Upper lobe of right lung (tissue), 1 donor: ENCODE measurements at regions not wholly inside any gene's neighbourhood (a gene's known extent, or its start where the extent isn't known, plus 50 kb on each side); places are given as distances from the start of the nearest gene placed in this dataset.
"Not testable (repeated sequence)": the region's sequence is repeated elsewhere in the genome, so short reads cannot be mapped to it uniquely, and the experiment has no call there.

Experiments used
- ATAC-seq: fragments of 200-7000 bp; cut with Tn5 transposase; one replicate; pipeline ENCODE4 v1.9.1; 2020; ENCODE audit warnings: mild to moderate bottlenecking, moderate library complexity
- DNase-seq: peaks from one replicate; pipeline ENCODE4 v3.0.0-alpha.2; 2020
- H3K27ac ChIP-seq: fragments of 200-600 bp; one replicate; pipeline ENCODE4 v1.8.0; 2022
- H3K27me3 ChIP-seq: fragments of 200-600 bp; one replicate; pipeline ENCODE4 v1.8.0; 2022; ENCODE audit warnings: mild to moderate bottlenecking
- H3K36me3 ChIP-seq: fragments of 200-600 bp; one replicate; pipeline ENCODE4 v1.8.0; 2022
- H3K4me1 ChIP-seq: fragments of 200-600 bp; one replicate; pipeline ENCODE4 v1.8.0; 2022
- H3K4me3 ChIP-seq: fragments of 200-600 bp; one replicate; pipeline ENCODE4 v1.8.0; 2022; ENCODE audit warnings: mild to moderate bottlenecking
- H3K9me3 ChIP-seq: fragments of 200-600 bp; one replicate; pipeline ENCODE4 v1.8.0; 2022
- intact Hi-C: fragments of 100-400 bp; cut with DNase I; formaldehyde crosslinking; loops from one replicate; pipeline ENCODE4 v1.11.0; 2022
- TF ChIP-seq, protein P1 (sequence below): fragments of 200-600 bp; IDR thresholded peaks from one replicate; pipeline ENCODE4 v1.8.0; 2022; ENCODE audit warnings: antibody characterized with exemption
- donor health status: DM: no; HTN: yes; CAD: no; lungs with severe emphysema.

DNA sequence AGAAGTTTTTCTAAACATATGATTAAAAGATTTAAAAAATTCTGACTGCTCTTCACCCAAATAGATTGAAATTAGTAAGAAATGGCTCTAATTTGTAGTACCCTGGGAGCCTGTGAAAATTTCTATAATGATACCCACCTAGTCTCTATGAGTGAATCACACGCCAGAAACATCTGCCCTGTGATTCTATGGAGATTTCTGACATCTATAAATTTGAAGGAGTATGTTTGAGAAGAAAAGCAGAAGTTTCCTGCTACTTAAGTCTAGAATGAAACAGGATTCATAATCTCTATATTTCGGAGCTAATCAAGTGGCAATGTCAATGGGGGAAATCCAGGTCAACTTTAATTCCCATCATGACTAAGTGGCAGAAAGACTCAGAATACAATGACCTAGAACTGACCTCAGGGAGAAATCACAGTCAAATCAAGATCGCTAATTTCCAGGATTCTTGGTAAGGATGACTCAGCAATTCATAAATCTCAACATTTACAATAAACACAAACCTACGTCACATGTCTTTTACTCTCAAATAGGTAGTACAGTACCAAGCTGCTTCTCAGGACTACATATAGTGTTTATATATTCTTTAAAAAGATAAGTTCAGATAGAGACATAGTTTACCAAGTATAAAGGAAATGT, 186.2 kb upstream of the TNFAIP3 start:
- Histone ChIP-seq H3K27me3 (no peaks in the 10 kb centered on the region), H3K9me3 (no peaks in the 10 kb centered on the region), H3K27ac (no peak overlapping the region), H3K4me1 (no peaks in the 10 kb centered on the region), H3K36me3 (no peaks in the 10 kb centered on the region), H3K4me3 (no peak overlapping the region)
- TF ChIP-seq, protein P1, sequence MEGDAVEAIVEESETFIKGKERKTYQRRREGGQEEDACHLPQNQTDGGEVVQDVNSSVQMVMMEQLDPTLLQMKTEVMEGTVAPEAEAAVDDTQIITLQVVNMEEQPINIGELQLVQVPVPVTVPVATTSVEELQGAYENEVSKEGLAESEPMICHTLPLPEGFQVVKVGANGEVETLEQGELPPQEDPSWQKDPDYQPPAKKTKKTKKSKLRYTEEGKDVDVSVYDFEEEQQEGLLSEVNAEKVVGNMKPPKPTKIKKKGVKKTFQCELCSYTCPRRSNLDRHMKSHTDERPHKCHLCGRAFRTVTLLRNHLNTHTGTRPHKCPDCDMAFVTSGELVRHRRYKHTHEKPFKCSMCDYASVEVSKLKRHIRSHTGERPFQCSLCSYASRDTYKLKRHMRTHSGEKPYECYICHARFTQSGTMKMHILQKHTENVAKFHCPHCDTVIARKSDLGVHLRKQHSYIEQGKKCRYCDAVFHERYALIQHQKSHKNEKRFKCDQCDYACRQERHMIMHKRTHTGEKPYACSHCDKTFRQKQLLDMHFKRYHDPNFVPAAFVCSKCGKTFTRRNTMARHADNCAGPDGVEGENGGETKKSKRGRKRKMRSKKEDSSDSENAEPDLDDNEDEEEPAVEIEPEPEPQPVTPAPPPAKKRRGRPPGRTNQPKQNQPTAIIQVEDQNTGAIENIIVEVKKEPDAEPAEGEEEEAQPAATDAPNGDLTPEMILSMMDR: no peak
- DNase-seq: no peak
- ATAC-seq: no peak
- intact Hi-C loops: no loop called here

DNA sequence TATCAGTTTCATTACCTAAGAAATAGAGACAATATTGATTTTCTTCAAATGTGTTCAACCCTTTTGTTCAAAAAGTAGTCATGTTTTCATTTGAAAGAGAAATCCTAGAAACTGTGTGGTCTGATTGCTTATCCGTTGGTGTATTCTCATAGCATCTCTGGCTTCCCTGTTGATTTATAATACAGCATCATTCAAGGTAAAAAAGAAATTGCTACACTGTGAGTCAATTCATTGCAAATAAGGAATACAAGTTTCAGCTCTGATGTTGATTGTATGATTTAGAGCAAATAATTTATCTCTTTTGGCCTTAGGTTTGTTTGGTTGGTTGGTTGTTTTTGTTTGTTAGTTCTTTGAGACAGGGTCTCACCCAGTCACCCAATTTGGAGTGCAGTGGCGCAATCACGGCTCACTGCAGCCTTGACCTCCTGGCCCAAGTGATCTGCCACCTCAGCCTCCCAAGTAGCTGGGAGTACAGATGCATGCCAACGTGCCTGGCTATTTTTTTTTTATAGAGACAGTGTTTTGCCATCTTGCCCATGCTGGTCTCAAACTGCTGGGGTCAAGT, 185.5 kb upstream of the TNFAIP3 start:
- TF ChIP-seq, protein P1: no peak
- Histone ChIP-seq H3K4me1 (no peaks in the 10 kb centered on the region), H3K4me3 (no peak overlapping the region), H3K9me3 (no peaks in the 10 kb centered on the region), H3K27me3 (no peaks in the 10 kb centered on the region), H3K36me3 (no peaks in the 10 kb centered on the region), H3K27ac (no peak overlapping the region)
- no peak for ATAC-seq
- DNase-seq: no peak
- intact Hi-C loops: no loop called here

DNA sequence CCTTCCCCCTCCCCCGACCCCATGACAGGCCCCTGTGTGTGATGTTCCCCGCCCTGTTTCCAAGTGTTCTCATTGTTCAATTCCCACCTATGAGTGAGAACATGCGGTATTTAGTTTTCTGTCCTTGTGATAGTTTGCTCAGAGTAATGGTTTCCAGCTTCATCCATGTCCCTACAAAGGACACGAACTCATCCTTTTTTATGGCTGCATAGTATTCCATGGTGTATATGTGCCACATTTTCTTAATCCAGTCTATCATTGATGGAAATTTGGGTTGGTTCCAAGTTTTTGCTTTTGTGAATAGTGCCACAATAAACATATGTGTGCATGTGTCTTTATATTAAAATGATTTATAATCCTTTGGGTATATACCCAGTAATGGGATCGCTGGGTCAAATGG, 184.4 kb upstream of the TNFAIP3 start:
- H3K27me3 ChIP-seq, H3K9me3 ChIP-seq, H3K27ac ChIP-seq, intact Hi-C loops, H3K4me1 ChIP-seq, ATAC-seq, H3K36me3 ChIP-seq, DNase-seq, H3K4me3 ChIP-seq: not testable (repeated sequence)

DNA sequence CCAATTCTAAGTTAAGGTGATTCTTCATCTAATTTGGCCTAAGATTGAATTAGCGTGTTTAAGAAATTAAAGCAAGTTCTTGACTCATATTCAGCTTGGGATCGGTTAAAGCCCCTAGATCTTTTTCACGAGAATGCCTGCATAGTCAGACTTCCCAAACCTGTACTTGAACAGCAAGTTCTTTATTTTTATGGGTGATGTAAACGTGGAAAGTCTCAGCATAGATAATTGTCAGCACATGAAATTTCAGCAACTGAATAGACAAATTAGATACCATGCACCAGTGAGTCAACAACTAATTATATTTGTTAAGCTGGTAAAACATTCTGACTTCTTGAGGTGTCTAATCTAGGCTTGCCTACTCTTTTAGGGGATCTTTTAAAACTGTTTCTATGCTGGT, 183.1 kb upstream of the TNFAIP3 start:
- no peak overlapping the region for H3K27ac ChIP-seq
- no peaks in the 10 kb centered on the region for H3K9me3 ChIP-seq
- no peak overlapping the region for H3K4me3 ChIP-seq
- no peaks in the 10 kb centered on the region for H3K4me1 ChIP-seq
- H3K36me3 ChIP-seq: no peaks in the 10 kb centered on the region
- DNase-seq (no peak), ATAC-seq (no peak)
- TF ChIP-seq, protein P1: no peak
- no peaks in the 10 kb centered on the region for H3K27me3 ChIP-seq
- intact Hi-C loops: no loop called here

DNA sequence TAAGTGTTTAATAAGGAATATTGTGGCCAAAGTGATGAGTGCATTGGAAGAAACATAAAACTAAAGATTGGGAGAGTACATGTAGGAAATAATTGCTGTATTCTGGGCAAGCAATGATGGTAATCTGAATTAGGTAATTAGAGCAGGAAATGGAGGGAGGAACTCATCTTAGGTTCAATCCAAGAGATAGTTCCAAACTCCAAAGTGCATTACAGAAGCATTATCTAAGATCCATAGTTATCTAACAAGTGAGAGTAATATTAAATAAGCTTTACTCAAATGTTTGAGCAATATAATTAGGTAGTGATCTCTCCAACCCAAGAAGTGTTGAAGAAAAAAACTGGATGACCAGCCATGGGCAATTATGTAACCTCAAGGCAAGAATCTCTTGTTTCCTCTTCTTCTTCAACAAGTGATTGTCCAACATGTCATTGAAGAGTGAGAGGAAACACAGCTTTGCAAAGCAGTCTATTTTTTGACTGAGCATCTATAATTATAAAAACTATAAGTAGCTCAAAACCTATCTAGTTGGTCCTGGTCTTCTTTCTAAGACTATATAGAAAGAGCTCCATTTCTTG, 181.2 kb upstream of the TNFAIP3 start:
- DNase-seq (no peak), ATAC-seq (no peak)
- H3K36me3 ChIP-seq: no peaks in the 10 kb centered on the region
- intact Hi-C loops: no loop called here
- H3K4me1 ChIP-seq: no peaks in the 10 kb centered on the region
- no peaks in the 10 kb centered on the region for H3K27me3 ChIP-seq
- no peak overlapping the region for H3K27ac ChIP-seq
- H3K4me3 ChIP-seq: no peak overlapping the region
- H3K9me3 ChIP-seq: no peaks in the 10 kb centered on the region
- TF ChIP-seq, protein P1: no peak

DNA sequence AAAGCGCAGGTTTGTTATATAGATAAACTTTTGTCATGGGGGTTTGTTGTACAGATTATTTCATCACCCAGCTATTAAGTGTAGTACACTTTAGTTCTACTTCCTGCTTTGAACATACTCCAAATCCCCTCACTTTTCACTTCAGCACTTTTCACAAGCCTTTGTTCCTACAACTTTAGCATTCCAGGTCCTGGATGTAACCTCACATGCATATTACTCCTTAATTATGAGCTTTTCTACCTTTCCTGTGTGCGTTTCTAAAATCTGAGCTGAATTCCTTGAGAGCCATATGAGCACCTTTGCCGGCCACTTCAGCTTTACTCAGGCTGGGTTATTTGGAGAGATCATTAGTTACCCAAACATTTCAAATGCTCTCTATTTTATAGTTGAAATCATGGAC, 179.2 kb upstream of the TNFAIP3 start:
- intact Hi-C loops: no loop called here
- Histone ChIP-seq H3K27me3 (no peaks in the 10 kb centered on the region), H3K27ac (no peak overlapping the region), H3K9me3 (no peaks in the 10 kb centered on the region), H3K36me3 (no peaks in the 10 kb centered on the region), H3K4me3 (no peak overlapping the region), H3K4me1 (no peaks in the 10 kb centered on the region)
- ATAC-seq: peak; percentile 22
- TF ChIP-seq, protein P1: no peak
- no peak for DNase-seq
